IMR-90 (cell line): ENCODE measurements at regions not wholly inside any gene's neighbourhood (a gene's known extent, or its start where the extent isn't known, plus 50 kb on each side); places are given as distances from the start of the nearest gene placed in this dataset.

Experiments
- MAZ ChIP-seq: IDR thresholded peaks from 2 replicates; pipeline ENCODE4 v1.6.1; 2012; ENCODE audit warnings: low read depth, mild to moderate bottlenecking, low read length, improper control_type of control experiment, moderate library complexity, borderline replicate concordance
- POLR2A ChIP-seq: IDR thresholded peaks from 2 replicates; pipeline ENCODE4 v1.6.1; 2012; ENCODE audit warnings: mild to moderate bottlenecking, low read depth, low read length
- RAD21 ChIP-seq: IDR thresholded peaks from 2 replicates; pipeline ENCODE4 v1.6.1; 2012; ENCODE audit warnings: low read length, improper control_type of control experiment
- RFX5 ChIP-seq: IDR thresholded peaks from 2 replicates; pipeline ENCODE4 v1.8.0; 2012; ENCODE audit warnings: low read depth, mild to moderate bottlenecking, low read length, moderate library complexity
- TF ChIP-seq, protein P1 (sequence below): conservative IDR thresholded peaks from 2 replicates; pipeline ENCODE4 v1.5.1; 2012; ENCODE audit warnings: mild to moderate bottlenecking, low read depth, low read length, improper control_type of control experiment
- TF ChIP-seq, protein P2 (sequence below): fragments of 150-350 bp; IDR thresholded peaks from 2 replicates; pipeline ENCODE4 v1.6.1; 2017; ENCODE audit warnings: mild to moderate bottlenecking, antibody characterized with exemption, low read length, low read depth
- TF ChIP-seq, protein P3 (sequence below): fragments of 150-350 bp; IDR thresholded peaks from 2 replicates; pipeline ENCODE4 v1.6.1; 2016; ENCODE audit warnings: low read depth, mild to moderate bottlenecking, low read length, moderate library complexity, borderline replicate concordance

DNA sequence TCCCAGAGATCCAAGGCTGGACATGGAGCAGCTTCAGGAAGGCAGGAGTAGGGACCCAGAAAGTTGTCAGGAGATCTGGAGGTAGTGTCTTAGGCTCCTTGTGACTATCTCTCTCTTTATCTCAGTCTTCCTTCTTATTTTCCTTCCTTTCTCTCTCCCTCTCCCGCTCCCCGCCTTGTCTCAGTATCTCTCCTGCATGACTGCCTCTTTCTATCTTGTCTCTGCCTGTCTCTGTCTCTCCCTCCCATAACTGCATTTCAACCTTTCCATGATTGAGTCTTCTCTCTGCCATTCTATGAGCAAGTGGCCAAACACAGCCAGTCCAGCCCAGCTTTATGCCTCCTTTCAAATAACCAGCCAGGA, 61.0 kb upstream of the NEK6 start:
- TF ChIP-seq, protein P1, sequence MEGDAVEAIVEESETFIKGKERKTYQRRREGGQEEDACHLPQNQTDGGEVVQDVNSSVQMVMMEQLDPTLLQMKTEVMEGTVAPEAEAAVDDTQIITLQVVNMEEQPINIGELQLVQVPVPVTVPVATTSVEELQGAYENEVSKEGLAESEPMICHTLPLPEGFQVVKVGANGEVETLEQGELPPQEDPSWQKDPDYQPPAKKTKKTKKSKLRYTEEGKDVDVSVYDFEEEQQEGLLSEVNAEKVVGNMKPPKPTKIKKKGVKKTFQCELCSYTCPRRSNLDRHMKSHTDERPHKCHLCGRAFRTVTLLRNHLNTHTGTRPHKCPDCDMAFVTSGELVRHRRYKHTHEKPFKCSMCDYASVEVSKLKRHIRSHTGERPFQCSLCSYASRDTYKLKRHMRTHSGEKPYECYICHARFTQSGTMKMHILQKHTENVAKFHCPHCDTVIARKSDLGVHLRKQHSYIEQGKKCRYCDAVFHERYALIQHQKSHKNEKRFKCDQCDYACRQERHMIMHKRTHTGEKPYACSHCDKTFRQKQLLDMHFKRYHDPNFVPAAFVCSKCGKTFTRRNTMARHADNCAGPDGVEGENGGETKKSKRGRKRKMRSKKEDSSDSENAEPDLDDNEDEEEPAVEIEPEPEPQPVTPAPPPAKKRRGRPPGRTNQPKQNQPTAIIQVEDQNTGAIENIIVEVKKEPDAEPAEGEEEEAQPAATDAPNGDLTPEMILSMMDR: no peak
- TF ChIP-seq, protein P2, sequence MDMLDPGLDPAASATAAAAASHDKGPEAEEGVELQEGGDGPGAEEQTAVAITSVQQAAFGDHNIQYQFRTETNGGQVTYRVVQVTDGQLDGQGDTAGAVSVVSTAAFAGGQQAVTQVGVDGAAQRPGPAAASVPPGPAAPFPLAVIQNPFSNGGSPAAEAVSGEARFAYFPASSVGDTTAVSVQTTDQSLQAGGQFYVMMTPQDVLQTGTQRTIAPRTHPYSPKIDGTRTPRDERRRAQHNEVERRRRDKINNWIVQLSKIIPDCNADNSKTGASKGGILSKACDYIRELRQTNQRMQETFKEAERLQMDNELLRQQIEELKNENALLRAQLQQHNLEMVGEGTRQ: no peak
- TF ChIP-seq MAZ (no peak), POLR2A (no peak), RFX5 (no peak), RAD21 (no peak)
- TF ChIP-seq, protein P3, sequence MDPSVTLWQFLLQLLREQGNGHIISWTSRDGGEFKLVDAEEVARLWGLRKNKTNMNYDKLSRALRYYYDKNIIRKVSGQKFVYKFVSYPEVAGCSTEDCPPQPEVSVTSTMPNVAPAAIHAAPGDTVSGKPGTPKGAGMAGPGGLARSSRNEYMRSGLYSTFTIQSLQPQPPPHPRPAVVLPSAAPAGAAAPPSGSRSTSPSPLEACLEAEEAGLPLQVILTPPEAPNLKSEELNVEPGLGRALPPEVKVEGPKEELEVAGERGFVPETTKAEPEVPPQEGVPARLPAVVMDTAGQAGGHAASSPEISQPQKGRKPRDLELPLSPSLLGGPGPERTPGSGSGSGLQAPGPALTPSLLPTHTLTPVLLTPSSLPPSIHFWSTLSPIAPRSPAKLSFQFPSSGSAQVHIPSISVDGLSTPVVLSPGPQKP: no peak
